SK-N-SH treated with all-trans-retinoic acid at 6 μM for 48 hours (cell line): ENCODE measurements at regions not wholly inside any gene's neighbourhood (a gene's known extent, or its start where the extent isn't known, plus 50 kb on each side); places are given as distances from the start of the nearest gene placed in this dataset.

Source experiments
- ISL1 ChIP-seq: fragments of 250-450 bp; sonication (Bioruptor Pico); IDR thresholded peaks from 2 replicates; pipeline ENCODE4 v2.1.2; 2022; ENCODE audit warnings: mild to moderate bottlenecking, moderate library complexity
- TCF4 ChIP-seq: fragments of 250-450 bp; sonication (Bioruptor Pico); IDR thresholded peaks from 2 replicates; pipeline ENCODE4 v1.8.0; 2021; ENCODE audit warnings: mild to moderate bottlenecking, moderate library complexity, borderline replicate concordance
- ZFP3 ChIP-seq: fragments of 250-450 bp; sonication (Bioruptor Pico); IDR thresholded peaks from 2 replicates; pipeline ENCODE4 v1.5.0; 2020; ENCODE audit warnings: mild to moderate bottlenecking, moderate library complexity

DNA sequence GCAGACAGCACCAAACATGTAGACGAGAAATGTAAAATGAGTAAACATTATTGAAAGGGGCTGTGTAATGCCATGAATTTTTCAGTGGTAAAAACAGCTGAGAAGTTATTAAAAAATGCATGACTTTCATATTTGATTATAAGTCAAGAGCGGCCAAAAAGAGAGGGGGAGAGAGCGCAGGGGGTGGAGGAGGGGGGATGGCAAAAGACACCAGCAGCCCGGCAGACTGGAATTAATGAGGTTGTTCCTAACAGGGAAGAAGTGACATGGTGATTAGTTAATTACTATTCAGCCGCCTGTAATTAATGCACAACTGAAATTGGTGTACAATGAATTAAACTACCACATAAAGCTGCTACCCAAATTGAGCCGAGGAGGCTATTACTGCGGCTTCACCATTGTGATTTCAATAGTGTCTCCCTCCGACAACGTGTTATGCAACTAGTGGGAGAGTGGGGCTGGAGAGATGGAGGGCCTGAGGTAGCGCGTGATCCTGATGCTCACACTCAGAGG, 89.1 kb upstream of the VSTM2B start:
- TF ChIP-seq ISL1 (CRISPR knock-in tag) (no peak), TCF4 (CRISPR knock-in tag) (no peak), ZFP3 (CRISPR knock-in tag) (no peak)
